ENCODE measurements at regions not wholly inside any gene's neighbourhood (a gene's known extent, or its start where the extent isn't known, plus 50 kb on each side); places are given as distances from the start of the nearest gene placed in this dataset.

DNA sequence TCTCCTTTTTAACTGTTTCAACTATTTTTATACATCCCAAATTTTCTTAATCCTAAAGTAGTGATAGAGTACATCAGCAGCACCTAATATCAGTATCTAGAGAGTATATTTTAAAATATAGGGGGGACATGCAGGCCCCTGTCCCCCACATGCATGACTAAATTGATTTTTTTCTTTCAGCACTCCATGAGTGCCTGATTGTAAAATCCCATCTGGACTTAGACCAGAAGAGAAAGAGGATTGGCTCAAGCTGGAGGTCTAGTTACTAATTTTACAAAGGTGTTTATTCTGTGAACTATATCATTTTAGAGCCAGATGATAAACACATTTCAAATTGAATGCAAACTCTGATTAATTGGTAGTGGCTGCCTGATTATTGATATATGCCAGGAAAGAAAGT is 1533.9 kb upstream of the PABPC4L start:
- Histone ChIP-seq H3K4me1 (ENCODE audit: control insufficient read depth, insufficient read depth, low read depth, low read length) (no peaks in the 10 kb centered on the region), H3K23ac (ENCODE audit: low read length in 2 of 2) (no peak overlapping the region), H2BK5ac (ENCODE audit: low read depth, low read length, poor library complexity, severe bottlenecking) (peak overlapping the region; percentile 44), H4K91ac (ENCODE audit: low read length) (no peak overlapping the region), H2BK15ac (ENCODE audit: low read depth, poor library complexity, severe bottlenecking) (no peak overlapping the region), H2AFZ (ENCODE audit: low read depth, low read length) (no peak overlapping the region), H3K14ac (ENCODE audit: low read length in 2 of 2) (no peak overlapping the region), H2AK5ac (ENCODE audit: low read length, severe bottlenecking) (no peak overlapping the region), H3K27ac (ENCODE audit: low read length, poor library complexity, severe bottlenecking) (no peak overlapping the region), H3K4me2 (ENCODE audit: low read length, poor library complexity, severe bottlenecking) (no peak overlapping the region), H3K9ac (ENCODE audit: low read length) (no peak overlapping the region), H3K79me1 (replicated peaks; ENCODE audit: low read length, poor library complexity, severe bottlenecking) (no peaks in the 10 kb centered on the region), H2BK12ac (ENCODE audit: low read length in 2 of 2) (no peak overlapping the region), H3K9me3 (ENCODE audit: control insufficient read depth, low read length) (no peaks in the 10 kb centered on the region), H2BK120ac (ENCODE audit: low read depth, low read length) (no peak overlapping the region), H3K18ac (ENCODE audit: low read depth in 1 of 2, low read length in 2 of 2) (no peak overlapping the region), H3K27me3 (ENCODE audit: control insufficient read depth in 1 of 2, insufficient read depth in 1 of 2, low read length in 2 of 2) (no peaks in the 10 kb centered on the region), H4K8ac (ENCODE audit: low read length) (no peak overlapping the region), H3K36me3 (ENCODE audit: control insufficient read depth in 1 of 2, insufficient read depth in 2 of 2, low read depth in 1 of 2, low read length in 2 of 2) (no peaks in the 10 kb centered on the region), H3K4ac (ENCODE audit: low read depth in 1 of 2, low read length in 2 of 2) (no peak overlapping the region), H3K4me3 (ENCODE audit: insufficient read depth in 1 of 2, low read depth in 1 of 2, low read length in 2 of 2) (no peak overlapping the region)
- no peak for DNase-seq

DNA sequence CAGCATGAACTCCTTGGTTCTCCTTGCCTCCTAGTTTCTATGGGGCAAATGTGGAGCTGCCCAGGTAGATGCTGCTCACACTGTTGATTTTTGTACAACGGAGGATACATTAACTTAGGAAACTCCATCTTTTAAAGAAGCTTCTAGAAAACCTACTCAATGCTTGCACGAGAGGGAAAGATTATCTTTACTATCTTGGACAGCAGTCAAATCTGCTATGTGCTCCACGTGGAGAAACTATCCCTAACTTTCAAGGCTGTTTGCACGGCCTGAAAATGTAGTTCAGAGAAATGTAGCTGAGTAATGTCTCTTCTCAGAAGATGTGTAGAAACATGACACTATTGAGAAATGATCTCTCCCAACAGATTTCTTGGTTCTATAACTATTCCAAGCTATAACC is 1530.9 kb upstream of the PABPC4L start:
- Histone ChIP-seq H3K27ac (ENCODE audit: low read length, poor library complexity, severe bottlenecking) (no peak overlapping the region), H3K9ac (ENCODE audit: low read length) (no peak overlapping the region), H3K4ac (ENCODE audit: low read depth in 1 of 2, low read length in 2 of 2) (no peak overlapping the region), H3K4me1 (ENCODE audit: control insufficient read depth, insufficient read depth, low read depth, low read length) (no peaks in the 10 kb centered on the region), H4K8ac (ENCODE audit: low read length) (no peak overlapping the region), H3K14ac (ENCODE audit: low read length in 2 of 2) (no peak overlapping the region), H2BK120ac (ENCODE audit: low read depth, low read length) (no peak overlapping the region), H2AK5ac (ENCODE audit: low read length, severe bottlenecking) (no peak overlapping the region), H2BK12ac (ENCODE audit: low read length in 2 of 2) (no peak overlapping the region), H2BK15ac (ENCODE audit: low read depth, poor library complexity, severe bottlenecking) (no peak overlapping the region), H3K79me1 (replicated peaks; ENCODE audit: low read length, poor library complexity, severe bottlenecking) (no peaks in the 10 kb centered on the region), H3K9me3 (ENCODE audit: control insufficient read depth, low read length) (no peaks in the 10 kb centered on the region), H3K23ac (ENCODE audit: low read length in 2 of 2) (no peak overlapping the region), H2BK5ac (ENCODE audit: low read depth, low read length, poor library complexity, severe bottlenecking) (no peak overlapping the region), H3K4me3 (ENCODE audit: insufficient read depth in 1 of 2, low read depth in 1 of 2, low read length in 2 of 2) (no peak overlapping the region), H3K36me3 (ENCODE audit: control insufficient read depth in 1 of 2, insufficient read depth in 2 of 2, low read depth in 1 of 2, low read length in 2 of 2) (no peaks in the 10 kb centered on the region), H4K91ac (ENCODE audit: low read length) (no peak overlapping the region), H3K18ac (ENCODE audit: low read depth in 1 of 2, low read length in 2 of 2) (no peak overlapping the region), H2AFZ (ENCODE audit: low read depth, low read length) (no peak overlapping the region), H3K4me2 (ENCODE audit: low read length, poor library complexity, severe bottlenecking) (no peak overlapping the region), H3K27me3 (ENCODE audit: control insufficient read depth in 1 of 2, insufficient read depth in 1 of 2, low read length in 2 of 2) (no peaks in the 10 kb centered on the region)
- no peak for DNase-seq
- WGBS: 65% methylated on average over 4 of the region's 4 CpGs

DNA sequence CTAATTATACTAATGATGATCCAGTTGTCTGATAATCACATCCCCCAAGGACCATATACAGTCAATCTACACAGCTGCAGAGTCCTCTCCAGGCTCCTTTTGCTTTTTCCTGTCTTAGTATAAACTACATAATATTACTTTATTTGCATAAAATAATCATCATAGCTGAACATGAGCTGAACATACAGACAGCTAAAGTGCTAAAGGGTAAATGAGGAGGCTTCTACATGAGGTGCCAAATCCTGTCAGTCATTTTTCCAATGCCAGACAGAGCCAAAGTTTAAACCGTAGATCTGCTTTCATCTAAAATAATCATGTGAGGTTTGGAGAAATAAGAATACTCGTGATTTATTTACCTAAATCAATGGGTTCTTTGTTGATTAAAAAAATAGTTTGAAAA is 1530.1 kb upstream of the PABPC4L start:
- Histone ChIP-seq H3K27ac (ENCODE audit: low read length, poor library complexity, severe bottlenecking) (no peak overlapping the region), H4K91ac (ENCODE audit: low read length) (no peak overlapping the region), H2BK12ac (ENCODE audit: low read length in 2 of 2) (no peak overlapping the region), H2BK15ac (ENCODE audit: low read depth, poor library complexity, severe bottlenecking) (no peak overlapping the region), H3K36me3 (ENCODE audit: control insufficient read depth in 1 of 2, insufficient read depth in 2 of 2, low read depth in 1 of 2, low read length in 2 of 2) (no peaks in the 10 kb centered on the region), H3K4me3 (ENCODE audit: insufficient read depth in 1 of 2, low read depth in 1 of 2, low read length in 2 of 2) (no peak overlapping the region), H2AK5ac (ENCODE audit: low read length, severe bottlenecking) (no peak overlapping the region), H3K14ac (ENCODE audit: low read length in 2 of 2) (no peak overlapping the region), H3K18ac (ENCODE audit: low read depth in 1 of 2, low read length in 2 of 2) (no peak overlapping the region), H2BK5ac (ENCODE audit: low read depth, low read length, poor library complexity, severe bottlenecking) (no peak overlapping the region), H3K4me1 (ENCODE audit: control insufficient read depth, insufficient read depth, low read depth, low read length) (no peaks in the 10 kb centered on the region), H4K8ac (ENCODE audit: low read length) (no peak overlapping the region), H3K9ac (ENCODE audit: low read length) (no peak overlapping the region), H3K4me2 (ENCODE audit: low read length, poor library complexity, severe bottlenecking) (no peak overlapping the region), H3K9me3 (ENCODE audit: control insufficient read depth, low read length) (no peaks in the 10 kb centered on the region), H3K27me3 (ENCODE audit: control insufficient read depth in 1 of 2, insufficient read depth in 1 of 2, low read length in 2 of 2) (no peaks in the 10 kb centered on the region), H2AFZ (ENCODE audit: low read depth, low read length) (no peak overlapping the region), H3K23ac (ENCODE audit: low read length in 2 of 2) (no peak overlapping the region), H3K4ac (ENCODE audit: low read depth in 1 of 2, low read length in 2 of 2) (no peak overlapping the region), H2BK120ac (ENCODE audit: low read depth, low read length) (no peak overlapping the region), H3K79me1 (replicated peaks; ENCODE audit: low read length, poor library complexity, severe bottlenecking) (no peaks in the 10 kb centered on the region)
- whole genome bisulfite sequencing: no CpG with 5 or more reads among the region's 2 CpGs
- no peak for DNase-seq

DNA sequence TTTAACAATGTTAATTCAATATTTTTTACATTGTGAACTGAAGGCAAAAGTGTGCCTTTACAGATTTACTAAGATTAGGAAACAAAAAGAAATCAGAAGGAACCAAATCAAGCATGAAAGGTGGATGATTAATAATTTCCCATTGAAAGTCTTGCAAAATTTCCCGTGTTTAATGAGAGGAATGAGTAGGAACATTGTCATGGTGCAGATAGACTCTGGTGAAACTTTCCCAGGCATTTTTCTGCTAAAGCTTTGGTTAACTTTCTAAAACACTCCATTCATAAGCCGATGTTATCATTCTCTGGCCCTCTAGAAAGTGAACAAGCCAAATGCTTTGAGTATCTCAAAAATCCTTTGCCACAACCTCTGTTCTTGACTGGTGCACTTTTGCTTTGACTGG is 1522.8 kb upstream of the PABPC4L start:
- WGBS: 100% methylated on average over 2 of the region's 2 CpGs
- H3K27me3 ChIP-seq (ENCODE audit: control insufficient read depth in 1 of 2, insufficient read depth in 1 of 2, low read length in 2 of 2): no peaks in the 10 kb centered on the region

More for the DNA sequence above, 1522.8 kb upstream of the PABPC4L start:
- Histone ChIP-seq H3K4me3 (ENCODE audit: insufficient read depth in 1 of 2, low read depth in 1 of 2, low read length in 2 of 2) (no peak overlapping the region), H3K9me3 (ENCODE audit: control insufficient read depth, low read length) (no peaks in the 10 kb centered on the region), H3K23ac (ENCODE audit: low read length in 2 of 2) (no peak overlapping the region), H3K79me1 (replicated peaks; ENCODE audit: low read length, poor library complexity, severe bottlenecking) (no peaks in the 10 kb centered on the region), H2AFZ (ENCODE audit: low read depth, low read length) (no peak overlapping the region), H3K4ac (ENCODE audit: low read depth in 1 of 2, low read length in 2 of 2) (no peak overlapping the region), H2BK12ac (ENCODE audit: low read length in 2 of 2) (no peak overlapping the region), H4K8ac (ENCODE audit: low read length) (no peak overlapping the region), H3K9ac (ENCODE audit: low read length) (no peak overlapping the region), H2BK15ac (ENCODE audit: low read depth, poor library complexity, severe bottlenecking) (no peak overlapping the region), H3K27ac (ENCODE audit: low read length, poor library complexity, severe bottlenecking) (no peak overlapping the region), H3K4me1 (ENCODE audit: control insufficient read depth, insufficient read depth, low read depth, low read length) (no peaks in the 10 kb centered on the region), H3K14ac (ENCODE audit: low read length in 2 of 2) (no peak overlapping the region), H2BK5ac (ENCODE audit: low read depth, low read length, poor library complexity, severe bottlenecking) (no peak overlapping the region), H2BK120ac (ENCODE audit: low read depth, low read length) (no peak overlapping the region), H4K91ac (ENCODE audit: low read length) (no peak overlapping the region), H3K4me2 (ENCODE audit: low read length, poor library complexity, severe bottlenecking) (no peak overlapping the region), H3K18ac (ENCODE audit: low read depth in 1 of 2, low read length in 2 of 2) (no peak overlapping the region), H3K36me3 (ENCODE audit: control insufficient read depth in 1 of 2, insufficient read depth in 2 of 2, low read depth in 1 of 2, low read length in 2 of 2) (no peaks in the 10 kb centered on the region), H2AK5ac (ENCODE audit: low read length, severe bottlenecking) (no peak overlapping the region)
- no peak for DNase-seq
